ENCODE measurements at regions not wholly inside any gene's neighbourhood (a gene's known extent, or its start where the extent isn't known, plus 50 kb on each side); places are given as distances from the start of the nearest gene placed in this dataset.
"Not testable (repeated sequence)": the region's sequence is repeated elsewhere in the genome, so short reads cannot be mapped to it uniquely, and the experiment has no call there.

DNA sequence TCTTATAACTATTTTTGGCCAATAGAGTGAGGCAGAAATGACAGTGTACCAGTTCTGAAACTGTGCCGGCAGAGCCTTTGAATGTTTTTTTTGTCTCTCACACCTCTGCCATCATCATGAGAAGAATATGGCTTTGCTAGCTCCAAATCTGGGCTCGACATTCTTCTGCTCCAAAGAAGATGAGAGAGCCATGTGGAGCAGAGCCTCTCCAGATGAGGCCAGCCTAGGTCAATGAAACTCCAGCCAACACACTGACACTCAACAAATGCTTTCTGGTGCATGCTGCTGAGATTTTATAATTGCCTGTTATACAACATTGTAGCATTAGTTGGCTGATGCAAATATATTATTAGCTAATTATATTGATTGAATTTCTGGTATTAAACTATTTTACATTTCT, 154.7 kb downstream of the SLC38A4 start:
- DNase-seq (ENCODE audit: low spot score in 2 of 2): no peak
- no peak for FAIRE-seq

DNA sequence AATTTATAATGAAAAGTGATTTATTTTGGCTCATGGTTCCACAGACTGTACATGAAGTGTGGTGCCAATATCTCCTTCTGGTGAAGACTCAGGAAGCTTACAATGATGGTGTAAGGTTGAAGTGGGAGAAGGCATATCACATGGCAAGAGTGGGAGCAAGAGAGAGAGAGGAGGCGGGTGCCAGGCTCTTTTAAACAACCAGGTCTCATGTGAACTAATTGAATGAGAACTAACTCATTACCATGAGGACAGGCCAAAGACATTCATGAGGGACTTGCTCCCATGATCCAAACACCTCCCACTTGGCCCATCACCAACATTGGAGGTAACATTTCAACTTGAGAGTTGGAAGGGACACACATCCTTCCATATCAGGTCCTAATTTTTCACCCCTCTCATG, 155.2 kb downstream of the SLC38A4 start:
- FAIRE-seq (no peak), DNase-seq (ENCODE audit: low spot score in 2 of 2) (no peak)

DNA sequence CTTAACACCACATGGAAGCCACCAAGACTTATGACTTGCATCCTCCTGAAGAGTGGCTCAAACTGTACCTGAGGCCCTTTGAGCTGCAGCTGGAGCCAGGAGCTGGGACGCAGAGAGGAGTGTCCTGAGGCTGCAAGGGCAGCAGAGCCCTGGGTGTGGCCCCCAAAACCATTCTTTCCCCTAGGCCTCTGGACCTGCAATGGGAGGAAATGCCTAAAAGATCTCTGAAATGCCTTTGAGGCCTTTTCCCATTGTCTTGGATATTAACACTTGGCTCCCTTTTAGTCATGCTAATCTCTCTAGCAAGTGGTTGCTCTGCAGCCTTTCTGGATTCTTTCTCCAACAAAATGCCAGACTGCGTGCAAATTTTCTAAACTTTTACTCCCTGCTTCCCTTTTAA, 156.1 kb downstream of the SLC38A4 start:
- DNase-seq (ENCODE audit: low spot score in 2 of 2) (no peak), FAIRE-seq (no peak)

DNA sequence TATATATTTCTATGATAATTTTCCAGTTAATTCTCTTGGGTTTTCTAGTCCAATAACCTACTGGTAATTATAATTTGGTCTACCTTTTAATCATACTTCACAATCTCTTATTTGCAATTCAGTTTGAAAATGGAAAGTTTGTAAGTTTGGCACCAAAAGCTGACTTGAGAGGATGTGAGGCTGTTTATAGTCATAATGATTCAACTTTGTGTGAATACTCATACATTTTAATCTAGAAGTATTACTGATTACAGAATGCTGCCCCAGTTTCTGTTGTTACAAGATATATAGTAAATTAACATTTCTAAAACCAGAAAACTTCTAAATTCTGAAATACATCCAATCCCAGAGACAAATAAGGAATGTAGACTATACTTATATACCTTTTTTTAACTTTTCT, 158.2 kb downstream of the SLC38A4 start:
- DNase-seq (ENCODE audit: low spot score in 2 of 2): no peak
- no peak for FAIRE-seq

DNA sequence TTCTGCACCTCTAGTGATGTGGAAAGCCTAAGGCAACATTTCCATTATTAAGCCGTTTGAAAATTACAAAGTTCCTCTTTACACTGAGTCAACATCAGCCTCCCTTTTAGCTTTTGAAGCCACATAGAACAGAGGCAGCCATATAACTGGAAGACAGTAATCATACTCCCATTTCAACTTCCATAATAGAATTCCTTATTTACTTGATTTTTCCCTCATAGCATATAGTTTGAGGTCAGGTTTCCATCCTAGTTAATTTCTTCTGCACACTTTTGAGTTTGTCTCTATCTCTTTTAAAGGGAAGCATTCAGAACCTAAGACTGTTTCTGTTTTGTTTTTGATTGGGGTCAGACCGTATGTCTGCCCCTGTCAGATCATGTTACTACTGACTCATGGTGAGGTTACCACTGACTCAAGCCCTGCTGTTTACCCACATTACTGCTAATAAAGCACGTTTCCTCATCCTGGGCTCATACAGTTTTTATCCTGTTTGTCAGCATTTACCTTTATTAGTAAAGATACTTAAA, 161.0 kb downstream of the SLC38A4 start:
- FAIRE-seq: no peak
- no peak for DNase-seq (ENCODE audit: low spot score in 2 of 2)

DNA sequence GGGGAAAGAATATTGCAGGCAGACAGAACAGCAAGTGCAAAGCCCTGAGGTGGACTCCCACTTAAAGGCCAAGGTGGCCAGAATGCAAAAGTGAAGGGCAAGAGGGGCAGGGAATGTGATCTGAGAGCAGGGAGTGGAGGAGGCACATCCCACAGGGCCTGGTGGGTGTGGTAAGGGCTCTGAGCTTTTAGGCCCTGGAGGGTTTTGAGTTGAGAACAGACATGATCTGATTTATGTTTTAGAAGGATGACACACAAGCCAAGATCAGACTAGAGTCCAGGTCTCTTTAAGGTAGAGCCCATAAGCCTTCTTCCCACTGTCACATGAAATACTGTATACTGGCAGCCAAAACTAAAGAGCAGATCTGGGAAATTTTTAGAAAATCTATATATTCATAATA, 162.5 kb downstream of the SLC38A4 start:
- FAIRE-seq (no peak), DNase-seq (ENCODE audit: low spot score in 2 of 2) (no peak)

DNA sequence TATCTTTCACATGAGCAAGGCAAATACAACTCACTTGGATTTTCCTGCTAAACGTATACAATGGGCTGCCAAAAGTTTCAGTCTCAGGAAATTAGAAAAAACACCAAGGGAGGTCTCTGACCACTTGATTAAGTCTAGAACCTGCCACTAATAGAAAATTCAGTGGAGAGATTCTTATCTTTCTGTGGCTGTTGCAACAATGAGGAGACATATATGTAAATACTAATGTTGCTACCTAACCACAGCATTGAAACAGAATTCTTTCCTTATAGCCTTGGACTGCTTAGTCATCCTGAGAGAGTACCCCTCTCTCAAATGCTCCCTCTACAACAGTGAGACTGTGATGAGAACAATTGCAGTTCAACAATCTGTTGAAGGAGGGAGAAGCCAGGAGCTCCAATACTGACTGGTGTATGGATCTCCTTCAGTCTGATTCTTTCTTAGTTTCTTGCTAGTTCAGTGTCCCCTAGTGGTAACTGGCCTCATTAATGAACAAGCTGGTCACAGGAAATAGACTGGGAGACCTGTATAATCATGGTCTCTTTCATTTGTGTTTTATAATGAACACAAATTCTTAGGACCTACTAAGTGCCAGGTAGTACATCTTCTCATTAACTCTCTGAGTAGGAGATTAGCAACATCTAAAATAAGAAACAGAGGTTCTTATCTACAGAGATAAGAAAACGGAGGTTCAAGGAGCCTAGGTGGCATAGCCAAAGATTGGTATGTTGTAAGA, 164.5 kb downstream of the SLC38A4 start:
- DNase-seq (ENCODE audit: low spot score in 2 of 2): peak; percentile 8 to 31
- no peak for FAIRE-seq

DNA sequence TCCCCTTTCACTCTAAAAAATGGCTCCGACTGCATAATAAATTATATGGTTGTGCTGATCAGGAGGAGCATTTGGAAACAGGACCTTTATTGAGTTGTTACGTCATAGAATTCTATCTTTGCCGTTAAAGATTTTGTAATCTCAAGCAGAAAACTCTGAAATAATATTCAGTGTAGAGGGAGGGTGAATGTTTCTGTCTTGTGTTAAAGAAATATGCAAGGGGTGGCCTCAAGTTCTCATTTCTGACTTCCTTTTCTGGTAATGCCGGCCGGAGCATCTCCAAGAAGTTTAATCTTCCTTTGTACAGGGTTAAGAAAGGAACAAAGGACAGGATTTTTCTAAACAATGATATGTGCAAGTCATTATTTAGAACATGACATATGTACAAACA, 165.1 kb downstream of the SLC38A4 start:
- no peak for DNase-seq (ENCODE audit: low spot score in 2 of 2)
- no peak for FAIRE-seq

DNA sequence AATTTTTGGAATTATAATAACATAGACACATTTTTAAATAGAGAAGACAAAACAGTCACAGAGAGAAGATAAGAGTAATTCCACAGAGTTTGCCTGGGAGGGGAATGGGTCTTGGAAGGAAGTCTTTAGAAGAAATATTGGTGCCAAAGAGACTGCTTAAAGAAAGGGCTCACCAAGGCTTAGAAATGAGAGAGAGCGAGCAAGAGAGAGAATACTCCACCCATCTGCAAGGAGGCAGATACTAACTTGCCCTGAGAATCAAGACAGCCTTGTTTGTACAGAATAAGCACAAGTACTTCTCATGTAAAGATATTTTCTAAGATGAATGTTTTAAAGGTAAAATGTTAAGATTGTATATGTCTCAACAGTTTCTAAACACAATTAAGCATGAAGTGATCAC, 165.5 kb downstream of the SLC38A4 start:
- no peak for DNase-seq (ENCODE audit: low spot score in 2 of 2)
- FAIRE-seq: no peak

DNA sequence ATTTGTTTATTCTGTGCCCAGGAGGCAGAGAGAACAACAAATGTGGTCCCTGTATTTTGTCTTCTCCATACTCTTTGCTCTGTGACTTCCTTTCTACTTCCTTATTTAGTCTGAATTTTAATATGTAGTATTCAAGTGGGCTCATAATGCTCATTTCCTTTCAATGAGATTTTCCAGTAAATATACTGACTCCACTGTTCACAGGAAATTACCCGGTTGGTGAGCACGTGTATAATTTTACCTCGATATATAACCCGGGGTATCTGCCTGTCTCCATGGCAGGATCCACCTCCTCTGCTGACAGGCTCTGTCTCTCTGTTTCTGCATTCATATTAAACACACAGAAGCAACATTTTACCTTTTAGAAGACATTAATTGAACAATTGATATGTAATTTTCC, 166.0 kb downstream of the SLC38A4 start:
- no peak for FAIRE-seq

DNA sequence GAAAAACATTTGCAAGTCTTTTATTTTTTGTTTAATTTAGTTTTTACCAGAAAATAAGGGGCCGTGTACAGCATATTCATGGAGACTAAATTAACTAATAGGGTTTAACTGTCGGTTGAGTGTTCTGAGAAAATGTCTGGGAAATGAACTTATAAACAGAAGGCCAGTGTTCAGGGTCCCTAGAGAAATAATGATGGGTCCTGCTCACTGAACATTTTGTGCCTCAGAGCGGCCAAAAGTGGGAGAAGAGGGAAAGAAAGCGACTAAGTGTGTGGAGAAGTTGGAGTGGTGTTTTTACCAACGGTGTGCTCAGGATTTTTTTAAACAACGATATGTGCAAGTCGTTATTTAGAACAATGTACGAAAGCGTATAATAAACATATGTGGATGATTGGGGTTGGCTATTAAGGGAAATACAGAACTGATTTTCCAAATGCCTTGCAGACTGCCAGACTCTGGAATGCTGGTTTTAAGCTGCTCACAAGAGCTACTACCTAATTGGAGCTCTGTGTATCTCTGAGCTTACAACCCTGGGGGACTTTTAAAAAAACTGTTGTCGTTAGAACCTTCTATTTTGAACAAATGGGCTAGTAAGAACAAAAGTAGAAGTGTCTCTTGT, 166.7 kb downstream of the SLC38A4 start:
- FAIRE-seq: no peak
- no peak for DNase-seq (ENCODE audit: low spot score in 2 of 2)

More for the DNA sequence above, 166.0 kb downstream of the SLC38A4 start:
- DNase-seq (ENCODE audit: low spot score in 2 of 2): no peak

DNA sequence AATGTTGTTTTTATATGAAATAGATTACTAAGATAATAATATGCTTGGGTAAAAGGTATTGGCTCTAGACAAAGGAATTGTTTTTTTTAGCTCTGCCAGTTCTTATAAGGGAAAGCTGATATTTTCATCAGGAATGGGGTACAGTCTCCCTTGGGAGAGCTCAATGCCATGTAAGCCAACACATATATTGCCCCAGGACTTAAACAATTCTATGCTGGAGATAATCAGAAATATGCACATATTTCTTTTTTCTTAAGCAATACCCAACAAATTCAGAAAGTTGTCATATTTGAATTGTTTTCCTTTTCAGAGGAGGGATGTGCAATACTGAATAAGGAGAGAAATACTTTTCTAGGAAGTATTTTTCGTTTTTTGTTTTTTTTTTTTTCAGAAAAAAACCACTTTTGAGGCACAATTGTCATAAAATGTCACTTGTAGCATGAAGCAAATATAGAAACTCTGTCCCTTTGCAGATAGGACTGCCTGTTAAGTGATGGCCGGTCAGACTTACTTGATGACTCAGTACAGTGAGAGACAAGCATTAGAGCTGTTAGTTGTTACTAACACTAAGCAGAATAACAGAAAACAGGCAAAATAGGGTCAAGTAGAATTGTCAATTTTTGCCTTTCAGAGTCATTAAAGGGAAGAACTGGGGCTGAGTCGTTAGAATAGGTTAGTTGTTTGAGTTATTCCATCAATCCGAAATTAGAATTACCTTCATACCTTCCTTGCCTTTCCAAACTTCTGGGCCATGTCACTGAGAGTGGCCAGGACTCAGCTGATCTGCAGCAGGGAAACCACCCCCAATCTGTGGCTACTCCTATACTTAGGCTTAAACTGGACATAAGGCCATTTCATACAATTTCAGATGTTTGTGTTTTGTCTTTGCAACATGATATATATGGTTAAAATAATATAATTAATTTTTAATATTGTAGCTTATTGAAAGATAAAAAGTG, 168.1 kb downstream of the SLC38A4 start:
- FAIRE-seq (no peak), DNase-seq (ENCODE audit: low spot score in 2 of 2) (no peak)

DNA sequence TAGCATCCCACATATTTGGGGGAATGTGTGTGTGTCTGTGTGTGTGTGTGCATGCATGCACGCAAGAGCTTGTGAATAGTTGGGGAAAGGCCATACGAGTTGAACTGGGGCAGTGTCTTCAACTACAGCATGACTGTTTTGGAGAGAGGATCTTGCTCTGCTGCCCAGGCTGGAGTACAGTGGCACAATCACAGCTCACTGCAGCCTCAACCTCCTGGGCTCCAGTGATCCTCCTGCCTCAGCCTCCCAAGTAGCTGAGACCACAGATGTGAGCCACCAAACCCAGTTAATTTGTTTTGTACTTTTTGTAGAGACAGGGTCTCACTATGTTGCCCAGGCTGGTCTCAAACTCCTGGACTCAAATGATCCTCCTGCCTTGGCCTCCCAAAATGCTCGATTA, 169.8 kb downstream of the SLC38A4 start:
- not testable (repeated sequence) for FAIRE-seq; DNase-seq (ENCODE audit: low spot score in 2 of 2)

DNA sequence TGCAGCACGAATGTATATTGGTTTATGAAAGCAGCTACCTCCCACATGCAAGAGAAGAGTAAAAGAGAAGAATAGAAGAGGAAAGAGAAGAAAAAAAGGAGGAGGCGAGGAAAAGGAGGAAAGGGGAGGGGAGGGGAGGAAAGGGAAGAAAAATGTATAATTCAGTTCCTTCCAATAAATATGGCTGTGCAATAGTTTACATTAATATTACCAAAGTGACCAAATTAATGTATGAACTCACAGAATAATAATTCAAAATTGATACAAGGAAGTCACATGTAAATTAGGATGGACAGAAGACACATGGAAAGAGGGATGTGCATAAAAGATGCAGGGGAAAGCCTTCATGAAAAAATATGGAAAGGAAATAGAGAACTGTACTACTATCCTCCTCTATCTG, 172.5 kb downstream of the SLC38A4 start:
- FAIRE-seq: no peak
- DNase-seq (ENCODE audit: low spot score in 2 of 2): no peak

DNA sequence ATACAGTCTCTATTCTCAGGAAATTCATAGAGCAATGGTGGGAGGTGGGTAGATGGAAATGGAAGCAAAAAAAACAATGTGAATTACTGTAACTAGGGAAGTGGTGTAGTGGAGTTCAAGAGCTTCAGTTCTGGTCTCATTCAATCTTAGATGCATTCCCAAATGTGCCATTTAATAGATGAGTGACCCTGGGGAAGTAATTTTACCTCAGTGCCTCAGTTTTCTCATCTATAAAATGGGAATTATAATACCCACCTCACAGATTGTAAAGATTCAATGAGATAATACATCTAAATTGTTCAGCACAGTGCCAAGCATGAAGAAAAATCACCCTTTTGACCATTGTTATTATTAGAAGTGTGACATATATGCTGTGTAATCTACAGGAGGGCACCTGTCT, 173.1 kb downstream of the SLC38A4 start:
- no peak for FAIRE-seq

DNA sequence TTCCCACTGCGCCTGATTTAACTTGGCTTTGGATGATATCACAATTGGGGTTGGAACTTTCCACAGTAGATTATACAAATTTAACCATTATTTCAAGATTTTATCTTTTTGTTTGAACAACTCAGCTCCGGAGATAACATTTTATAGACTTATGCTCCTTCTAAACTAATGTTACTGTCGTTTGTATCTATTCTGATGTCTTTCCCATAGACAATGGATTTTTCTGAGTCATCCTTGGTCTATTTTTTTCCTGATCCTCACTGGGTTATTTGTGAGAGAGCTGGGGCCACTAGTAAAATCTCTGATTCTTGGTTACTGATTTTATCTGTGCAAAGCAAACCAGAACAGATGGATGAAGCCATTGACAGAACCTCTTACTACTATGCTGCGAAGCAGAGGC, 175.1 kb downstream of the SLC38A4 start:
- no peak for FAIRE-seq

More for the DNA sequence above, 173.1 kb downstream of the SLC38A4 start:
- DNase-seq (ENCODE audit: low spot score in 2 of 2): no peak

DNA sequence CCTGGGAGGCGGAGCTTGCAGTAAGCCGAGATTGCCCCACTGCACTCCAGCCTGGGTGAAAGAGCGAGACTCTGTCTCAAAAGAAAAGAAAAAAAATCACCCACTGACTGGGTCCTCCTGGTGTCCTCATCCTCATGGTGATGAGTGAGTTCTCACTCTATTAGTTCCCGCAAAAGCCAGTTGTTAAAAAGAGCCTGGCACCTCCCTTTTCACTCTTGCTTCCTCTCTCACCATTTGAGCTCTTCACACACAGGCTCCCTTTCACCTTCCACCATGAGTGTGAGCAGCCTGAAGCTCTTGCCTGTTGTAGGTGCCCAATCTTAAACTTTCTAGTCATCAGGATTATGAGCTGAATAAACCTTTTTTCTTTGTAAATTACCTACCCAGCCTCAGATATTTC, 176.4 kb downstream of the SLC38A4 start:
- FAIRE-seq: no peak
- no peak for DNase-seq (ENCODE audit: low spot score in 2 of 2)

More for the DNA sequence above, 175.1 kb downstream of the SLC38A4 start:
- DNase-seq (ENCODE audit: low spot score in 2 of 2): no peak

DNA sequence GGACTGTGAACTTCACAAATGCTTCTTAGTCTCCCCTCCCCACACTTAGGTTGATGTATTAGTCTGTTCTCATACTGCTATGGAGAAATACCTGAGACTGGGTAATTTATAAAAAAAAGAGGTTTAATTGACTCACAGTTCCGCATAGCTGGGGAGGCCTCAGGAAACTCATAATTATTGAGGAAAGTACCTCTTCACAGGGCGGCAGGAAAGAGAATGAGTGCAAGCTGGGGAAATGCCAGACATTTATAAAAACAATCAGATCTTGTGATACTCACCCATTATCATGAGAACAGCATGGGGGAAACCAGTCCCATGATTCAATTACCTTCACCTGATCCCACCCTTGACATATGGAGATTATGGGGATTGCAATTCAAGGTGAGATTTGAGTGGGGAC, 178.8 kb downstream of the SLC38A4 start:
- no peak for DNase-seq (ENCODE audit: low spot score in 2 of 2)
- no peak for FAIRE-seq

DNA sequence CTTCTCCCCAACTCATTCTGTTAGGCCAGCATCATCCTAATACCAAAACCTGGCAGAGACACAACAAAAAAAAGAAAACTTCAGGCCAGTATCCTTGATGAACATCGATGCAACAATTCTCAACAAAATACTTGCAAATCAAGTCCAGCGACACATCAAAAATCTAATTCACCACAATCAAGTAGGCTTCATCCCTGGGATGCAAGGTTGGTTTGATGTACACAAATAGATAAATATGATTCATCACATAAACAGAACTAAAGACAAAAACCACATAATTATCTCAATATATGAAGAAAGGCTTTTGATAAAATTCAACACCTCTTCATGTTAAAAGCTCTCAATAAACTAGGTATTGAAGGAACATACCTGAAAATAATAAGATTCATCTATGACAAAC, 184.1 kb downstream of the SLC38A4 start:
- DNase-seq (ENCODE audit: low spot score in 2 of 2); FAIRE-seq: not testable (repeated sequence)

DNA sequence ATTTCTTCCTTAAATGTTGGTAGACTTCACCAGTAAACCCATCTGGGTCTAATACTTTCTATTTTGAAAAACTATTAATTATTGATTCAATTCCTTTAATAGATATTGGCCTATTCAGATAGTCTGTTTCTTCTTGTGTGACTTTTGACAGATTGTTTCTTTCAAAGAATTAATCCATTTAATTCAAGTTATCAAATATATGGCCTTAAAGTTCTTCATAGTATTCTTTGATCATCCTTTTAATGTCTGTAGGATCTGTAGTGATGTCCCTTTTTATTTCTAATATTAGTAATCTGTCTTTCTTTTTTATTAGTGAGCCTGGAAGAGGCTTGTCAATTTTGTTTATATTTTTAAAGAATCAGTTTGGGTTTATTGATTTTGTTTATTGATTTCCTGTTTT, 190.0 kb downstream of the SLC38A4 start:
- DNase-seq (ENCODE audit: low spot score in 2 of 2): no peak
- FAIRE-seq: no peak
